ENCODE measurements at regions not wholly inside any gene's neighbourhood (a gene's known extent, or its start where the extent isn't known, plus 50 kb on each side); places are given as distances from the start of the nearest gene placed in this dataset.

GRCh38 chr2:103138123-103138901, 376.5 kb downstream of the TMEM182 start:
- H3K4me3 ChIP-seq (replicated peaks in 1 of 3; ENCODE audit: insufficient read depth in 1 of 3, low read depth in 1 of 3, low read length in 3 of 3): no peak overlapping the region
- DNase-seq (ENCODE audit: low read depth, low spot score): no peak
- dilution Hi-C loops (cut with MboI; ENCODE audit: extremely low pct_ligation_motif_present, low sequenced_read_pairs) (no loop called here), intact Hi-C loops (cut with micrococcal nuclease) (no loop called here)
- no peaks in the 10 kb centered on the region for H3K36me3 ChIP-seq (ENCODE audit: control insufficient read depth in 2 of 2, extremely low read depth in 1 of 2, insufficient read depth in 2 of 2, low read length in 2 of 2)
- BruUV-seq (replicated peaks): no TSS peak
- no peaks in the 10 kb centered on the region for H3K79me2 ChIP-seq (ENCODE audit: control insufficient read depth, insufficient read depth, low read length)
- H3K27ac ChIP-seq (ENCODE audit: insufficient read depth, low read depth, low read length): no peak overlapping the region
- H3K9me1 ChIP-seq (replicated peaks; ENCODE audit: control insufficient read depth, extremely low read depth, insufficient read depth, low read length): no peaks in the 10 kb centered on the region
- no peak overlapping the region for H3K9ac ChIP-seq (replicated peaks; ENCODE audit: extremely low read depth, insufficient read depth, low read length)
- H4K20me1 ChIP-seq (replicated peaks; ENCODE audit: control insufficient read depth, extremely low read depth, insufficient read depth, low read length): no peaks in the 10 kb centered on the region
- no peak overlapping the region for H2AFZ ChIP-seq (ENCODE audit: low read depth, low read length)
- CTCF ChIA-PET: no interaction called here
- TF ChIP-seq POLR2A (IDR thresholded peaks at IDR 0.05; ENCODE audit: low read depth, low read length) (no peak), MAX (IDR thresholded peaks at IDR 0.05; ENCODE audit: insufficient read depth, insufficient read length) (no peak), EZH2 (IDR thresholded peaks at IDR 0.05; ENCODE audit: borderline replicate concordance, low read depth, low read length, severe bottlenecking) (no peak)
- H3K27me3 ChIP-seq (ENCODE audit: control insufficient read depth in 2 of 2, insufficient read depth in 2 of 2, low read length in 2 of 2): no peaks in the 10 kb centered on the region
- FAIRE-seq: no peak
- H3K9me3 ChIP-seq (replicated peaks; ENCODE audit: control insufficient read depth, insufficient read depth, low read length): peaks cover 2% of the 10 kb centered on the region
- POLR2A ChIA-PET: no interaction called here
- H3K4me1 ChIP-seq (ENCODE audit: control insufficient read depth, extremely low read depth, insufficient read depth, low read length): no peaks in the 10 kb centered on the region
- no peak overlapping the region for H3K4me2 ChIP-seq (ENCODE audit: insufficient read depth, low read length)

GRCh38 chr2:103139628-103140268, 377.9 kb downstream of the TMEM182 start:
- no peak overlapping the region for H3K4me2 ChIP-seq (ENCODE audit: insufficient read depth, low read length)
- TF ChIP-seq GATA2 (IDR thresholded peaks at IDR 0.05; ENCODE audit: insufficient read depth, insufficient read length, low read depth, low read length) (no peak), FOS (IDR thresholded peaks at IDR 0.05; ENCODE audit: borderline replicate concordance, insufficient read depth, low read length) (no peak), MAX (IDR thresholded peaks at IDR 0.05; ENCODE audit: insufficient read depth, insufficient read length) (no peak), POLR2AphosphoS5 (IDR thresholded peaks at IDR 0.05; ENCODE audit: insufficient read depth, low read depth, low read length) (no peak), MYC (IDR thresholded peaks at IDR 0.05; ENCODE audit: low read depth, low read length) (no peak)
- no peak overlapping the region for H3K27ac ChIP-seq (ENCODE audit: insufficient read depth, low read depth, low read length)
- no peaks in the 10 kb centered on the region for H3K9me1 ChIP-seq (replicated peaks; ENCODE audit: control insufficient read depth, extremely low read depth, insufficient read depth, low read length)
- no peaks in the 10 kb centered on the region for H3K27me3 ChIP-seq (ENCODE audit: control insufficient read depth in 2 of 2, insufficient read depth in 2 of 2, low read length in 2 of 2)
- no peaks in the 10 kb centered on the region for H4K20me1 ChIP-seq (replicated peaks; ENCODE audit: control insufficient read depth, extremely low read depth, insufficient read depth, low read length)
- FAIRE-seq (no peak), DNase-seq (ENCODE audit: low read depth, low spot score) (no peak)
- ChIA-PET CTCF (no interaction called here), POLR2A (no interaction called here)
- BruUV-seq (replicated peaks): no TSS peak
- intact Hi-C loops (cut with micrococcal nuclease) (no loop called here), dilution Hi-C loops (cut with MboI; ENCODE audit: extremely low pct_ligation_motif_present, low sequenced_read_pairs) (no loop called here)
- H3K9ac ChIP-seq (replicated peaks; ENCODE audit: extremely low read depth, insufficient read depth, low read length): no peak overlapping the region
- no peaks in the 10 kb centered on the region for H3K4me1 ChIP-seq (ENCODE audit: control insufficient read depth, extremely low read depth, insufficient read depth, low read length)
- peaks cover 2% of the 10 kb centered on the region for H3K9me3 ChIP-seq (replicated peaks; ENCODE audit: control insufficient read depth, insufficient read depth, low read length)
- no peaks in the 10 kb centered on the region for H3K79me2 ChIP-seq (ENCODE audit: control insufficient read depth, insufficient read depth, low read length)
- H2AFZ ChIP-seq (ENCODE audit: low read depth, low read length): no peak overlapping the region
- no peak overlapping the region for H3K4me3 ChIP-seq (replicated peaks in 1 of 3; ENCODE audit: insufficient read depth in 1 of 3, low read depth in 1 of 3, low read length in 3 of 3)
- no peaks in the 10 kb centered on the region for H3K36me3 ChIP-seq (ENCODE audit: control insufficient read depth in 2 of 2, extremely low read depth in 1 of 2, insufficient read depth in 2 of 2, low read length in 2 of 2)

All from endothelial cell of umbilical vein (primary cell).